ENCODE measurements at regions not wholly inside any gene's neighbourhood (a gene's known extent, or its start where the extent isn't known, plus 50 kb on each side); places are given as distances from the start of the nearest gene placed in this dataset.
A peak's percentile ranks its signal among the peaks of the same experiment; 100 is the strongest.

- TF ChIP-seq CTCF (IDR thresholded peaks at IDR 0.05): no peak
- Histone ChIP-seq H3K4me1 (peaks cover 0 to 19% of the 10 kb centered on the region in 2 donors), H3K36me3 (no peaks in the 10 kb centered on the region), H3K4me3 (no peak overlapping the region), H3K27me3 (no peaks in the 10 kb centered on the region), H3K27ac (peak overlapping the region in 1 of 2 donors; percentile 20), H3K9me3 (no peaks in the 10 kb centered on the region)
- intact Hi-C loops (cut with DNase I): loop anchor here (5.0 kb wide), 1 partner anchor 105 kb away; no protein-coding TSS in a partner anchor
- no peak for DNase-seq (ENCODE audit: low spot score in 2 of 2)
Measured at GRCh38 chr15:62607114-62607462, 435.5 kb upstream of the TPM1 start.

- no peak overlapping the region for H3K27ac ChIP-seq
- H3K36me3 ChIP-seq: no peaks in the 10 kb centered on the region
- H3K4me1 ChIP-seq: peaks cover 0 to 19% of the 10 kb centered on the region in 2 donors
- no peaks in the 10 kb centered on the region for H3K27me3 ChIP-seq
- intact Hi-C loops (cut with DNase I): loop anchor here (5.0 kb wide), 1 partner anchor 105 kb away; no protein-coding TSS in a partner anchor
- H3K9me3 ChIP-seq: no peaks in the 10 kb centered on the region
- DNase-seq (ENCODE audit: low spot score in 2 of 2): no peak
- TF ChIP-seq CTCF (IDR thresholded peaks at IDR 0.05): no peak
- no peak overlapping the region for H3K4me3 ChIP-seq
Measured at GRCh38 chr15:62607643-62608042, 434.9 kb upstream of the TPM1 start.

GRCh38 chr15:62608369-62608768 lies 434.2 kb upstream of the TPM1 start:
- no peak overlapping the region for H3K27ac ChIP-seq
- H3K4me3 ChIP-seq: no peak overlapping the region
- intact Hi-C loops (cut with DNase I): loop anchor here (5.0 kb wide), 1 partner anchor 106 kb away; no protein-coding TSS in a partner anchor
- no peaks in the 10 kb centered on the region for H3K9me3 ChIP-seq
- H3K27me3 ChIP-seq: no peaks in the 10 kb centered on the region
- no peaks in the 10 kb centered on the region for H3K36me3 ChIP-seq
- peaks cover 0 to 19% of the 10 kb centered on the region in 2 donors for H3K4me1 ChIP-seq
- no peak for DNase-seq (ENCODE audit: low spot score in 2 of 2)
- no peak for TF ChIP-seq CTCF (IDR thresholded peaks at IDR 0.05)

- Histone ChIP-seq H3K36me3 (no peaks in the 10 kb centered on the region), H3K27me3 (no peaks in the 10 kb centered on the region), H3K4me3 (no peak overlapping the region), H3K27ac (peak overlapping the region; percentile 52 to 58), H3K4me1 (peaks cover 0 to 17% of the 10 kb centered on the region in 2 donors), H3K9me3 (no peaks in the 10 kb centered on the region)
- TF ChIP-seq CTCF (IDR thresholded peaks at IDR 0.05): no peak
- intact Hi-C loops (cut with DNase I): no loop called here
- no peak for DNase-seq (ENCODE audit: low spot score in 2 of 2)
Measured at GRCh38 chr15:62610265-62610869, 432.2 kb upstream of the TPM1 start.

- peak overlapping the region; percentile 52 to 58 for H3K27ac ChIP-seq
- intact Hi-C loops (cut with DNase I): no loop called here
- H3K36me3 ChIP-seq: no peaks in the 10 kb centered on the region
- no peak overlapping the region for H3K4me3 ChIP-seq
- TF ChIP-seq CTCF (IDR thresholded peaks at IDR 0.05): no peak
- no peaks in the 10 kb centered on the region for H3K9me3 ChIP-seq
- no peak for DNase-seq (ENCODE audit: low spot score in 2 of 2)
- H3K27me3 ChIP-seq: no peaks in the 10 kb centered on the region
- peaks cover 0 to 17% of the 10 kb centered on the region in 2 donors for H3K4me1 ChIP-seq
Measured at GRCh38 chr15:62611002-62611401, 431.5 kb upstream of the TPM1 start.

All from ascending aorta (tissue), 2 donors.